ENCODE measurements at regions not wholly inside any gene's neighbourhood (a gene's known extent, or its start where the extent isn't known, plus 50 kb on each side); places are given as distances from the start of the nearest gene placed in this dataset.

- intact Hi-C loops (cut with DNase I; ENCODE audit: low total_unique reads) (no loop called here), in situ Hi-C loops (cut with MboI; ENCODE audit: low pct_ligation_motif_present in 1 of 4, low pct_unique_long_range_greater_than_20kb in 1 of 4, low sequenced_read_pairs in 3 of 4) (no loop called here)
- no peak for TF ChIP-seq EP300 (IDR thresholded peaks at IDR 0.05; ENCODE audit: low read depth)
- Histone ChIP-seq H3K4me1 (no peaks in the 10 kb centered on the region), H3K27ac (no peak overlapping the region), H3K36me3 (no peaks in the 10 kb centered on the region), H3K4me3 (no peak overlapping the region), H3K9me3 (no peaks in the 10 kb centered on the region), H3K27me3 (no peaks in the 10 kb centered on the region)
- DNase-seq = no peak
Measured at GRCh38 chr2:154603682-154604081, 94.8 kb upstream of the KCNJ3 start.

GRCh38 chr2:154608438-154608837 is 90.1 kb upstream of the KCNJ3 start:
- H3K4me3 ChIP-seq = no peak overlapping the region
- TF ChIP-seq EP300 (IDR thresholded peaks at IDR 0.05; ENCODE audit: low read depth) (no peak), POLR2AphosphoS5 (IDR thresholded peaks at IDR 0.05) (no peak), POLR2A (IDR thresholded peaks at IDR 0.05) (no peak), CTCF (IDR thresholded peaks at IDR 0.05) (no peak)
- intact Hi-C loops (cut with DNase I; ENCODE audit: low total_unique reads) (no loop called here), in situ Hi-C loops (cut with MboI; ENCODE audit: low pct_ligation_motif_present in 1 of 4, low pct_unique_long_range_greater_than_20kb in 1 of 4, low sequenced_read_pairs in 3 of 4) (no loop called here)
- no peaks in the 10 kb centered on the region for H3K36me3 ChIP-seq
- no peak for DNase-seq
- H3K9me3 ChIP-seq = no peaks in the 10 kb centered on the region
- no peaks in the 10 kb centered on the region for H3K27me3 ChIP-seq
- H3K4me1 ChIP-seq = no peaks in the 10 kb centered on the region
- no peak overlapping the region for H3K27ac ChIP-seq

- TF ChIP-seq POLR2AphosphoS5 (IDR thresholded peaks at IDR 0.05) (no peak), CTCF (IDR thresholded peaks at IDR 0.05) (no peak), EP300 (IDR thresholded peaks at IDR 0.05; ENCODE audit: low read depth) (no peak), POLR2A (IDR thresholded peaks at IDR 0.05) (no peak)
- H3K9me3 ChIP-seq = no peaks in the 10 kb centered on the region
- H3K27me3 ChIP-seq = no peaks in the 10 kb centered on the region
- no peaks in the 10 kb centered on the region for H3K36me3 ChIP-seq
- no peak overlapping the region for H3K4me3 ChIP-seq
- H3K27ac ChIP-seq = no peak overlapping the region
- in situ Hi-C loops (cut with MboI; ENCODE audit: low pct_ligation_motif_present in 1 of 4, low pct_unique_long_range_greater_than_20kb in 1 of 4, low sequenced_read_pairs in 3 of 4) = no loop called here
- no peaks in the 10 kb centered on the region for H3K4me1 ChIP-seq
- no peak for DNase-seq
- intact Hi-C loops (cut with DNase I; ENCODE audit: low total_unique reads) = no loop called here
Measured at GRCh38 chr2:154614906-154615305, 83.6 kb upstream of the KCNJ3 start.

GRCh38 chr2:154616659-154617058 is 81.8 kb upstream of the KCNJ3 start:
- H3K9me3 ChIP-seq = no peaks in the 10 kb centered on the region
- H3K27me3 ChIP-seq = no peaks in the 10 kb centered on the region
- H3K4me1 ChIP-seq = no peaks in the 10 kb centered on the region
- DNase-seq = no peak
- no peak overlapping the region for H3K4me3 ChIP-seq
- intact Hi-C loops (cut with DNase I; ENCODE audit: low total_unique reads) = no loop called here
- in situ Hi-C loops (cut with MboI; ENCODE audit: low pct_ligation_motif_present in 1 of 4, low pct_unique_long_range_greater_than_20kb in 1 of 4, low sequenced_read_pairs in 3 of 4) = no loop called here
- H3K36me3 ChIP-seq = no peaks in the 10 kb centered on the region
- TF ChIP-seq CTCF (IDR thresholded peaks at IDR 0.05) = no peak
- H3K27ac ChIP-seq = no peak overlapping the region
- WGBS, 2 donors (ENCODE audit: low coverage in 1 of 2) = 88% methylated on average over 15 of the region's 15 CpGs; no CpG with 5 or more reads in 1 of the 2 donors

GRCh38 chr2:154620471-154620870 is 78.0 kb upstream of the KCNJ3 start:
- DNase-seq = no peak
- Histone ChIP-seq H3K4me3 (no peak overlapping the region), H3K36me3 (no peaks in the 10 kb centered on the region), H3K27ac (no peak overlapping the region), H3K4me1 (no peaks in the 10 kb centered on the region), H3K27me3 (no peaks in the 10 kb centered on the region), H3K9me3 (no peaks in the 10 kb centered on the region)
- TF ChIP-seq CTCF (IDR thresholded peaks at IDR 0.05) (no peak), EP300 (IDR thresholded peaks at IDR 0.05; ENCODE audit: low read depth) (no peak), POLR2AphosphoS5 (IDR thresholded peaks at IDR 0.05) (no peak), POLR2A (IDR thresholded peaks at IDR 0.05) (no peak)
- in situ Hi-C loops (cut with MboI; ENCODE audit: low pct_ligation_motif_present in 1 of 4, low pct_unique_long_range_greater_than_20kb in 1 of 4, low sequenced_read_pairs in 3 of 4) (no loop called here), intact Hi-C loops (cut with DNase I; ENCODE audit: low total_unique reads) (no loop called here)
- 76 to 85% methylated on average over 5 of the region's 5 CpGs for WGBS, 2 donors (ENCODE audit: low coverage in 1 of 2)

Data from transverse colon (tissue), 4 donors.